HG03108 (cell line): ENCODE measurements at regions not wholly inside any gene's neighbourhood (a gene's known extent, or its start where the extent isn't known, plus 50 kb on each side); places are given as distances from the start of the nearest gene placed in this dataset.

Source experiments
- ATAC-seq: cut with Tn5 transposase; IDR thresholded peaks from one replicate; pipeline ENCODE4 v1.9.1; 2021; ENCODE audit warnings: moderate library complexity; ENCODE audit not compliant: unreplicated experiment

GRCh38 chr7:49244543-49244942 lies 320.2 kb downstream of the CDC14C start:
- ATAC-seq: no peak

- no peak for ATAC-seq
These were observed 320.7 kb downstream of the CDC14C start for GRCh38 chr7:49245062-49245461.

- ATAC-seq: no peak
These were observed 323.4 kb downstream of the CDC14C start for GRCh38 chr7:49247759-49248158.

GRCh38 chr7:49255054-49255453 lies 330.7 kb downstream of the CDC14C start:
- ATAC-seq: no peak

- no peak for ATAC-seq
These were observed 336.2 kb downstream of the CDC14C start for GRCh38 chr7:49260538-49260937.

GRCh38 chr7:49261928-49262327 lies 337.6 kb downstream of the CDC14C start:
- no peak for ATAC-seq

- ATAC-seq: no peak
These were observed 340.2 kb downstream of the CDC14C start for GRCh38 chr7:49264530-49264929.

GRCh38 chr7:49273897-49274296 lies 349.6 kb downstream of the CDC14C start:
- no peak for ATAC-seq

GRCh38 chr7:49279891-49280290 lies 355.5 kb downstream of the CDC14C start:
- no peak for ATAC-seq

- ATAC-seq: no peak
These were observed 363.3 kb downstream of the CDC14C start for GRCh38 chr7:49287653-49288052.

- no peak for ATAC-seq
These were observed 370.3 kb downstream of the CDC14C start for GRCh38 chr7:49294611-49295010.

GRCh38 chr7:49295146-49295545 lies 370.8 kb downstream of the CDC14C start:
- ATAC-seq: no peak

- no peak for ATAC-seq
These were observed 373.6 kb downstream of the CDC14C start for GRCh38 chr7:49297958-49298357.

GRCh38 chr7:49308787-49309186 lies 384.4 kb downstream of the CDC14C start:
- no peak for ATAC-seq

GRCh38 chr7:49320083-49320482 lies 395.7 kb downstream of the CDC14C start:
- no peak for ATAC-seq

- ATAC-seq: no peak
These were observed 397.5 kb downstream of the CDC14C start for GRCh38 chr7:49321843-49322242.

GRCh38 chr7:49322476-49322875 lies 398.1 kb downstream of the CDC14C start:
- ATAC-seq: no peak

GRCh38 chr7:49324040-49324439 lies 399.7 kb downstream of the CDC14C start:
- no peak for ATAC-seq

GRCh38 chr7:49324707-49325106 lies 400.4 kb downstream of the CDC14C start:
- no peak for ATAC-seq

- no peak for ATAC-seq
These were observed 401.2 kb downstream of the CDC14C start for GRCh38 chr7:49325571-49325970.

- ATAC-seq: no peak
These were observed 402.8 kb downstream of the CDC14C start for GRCh38 chr7:49327155-49327554.

- no peak for ATAC-seq
These were observed 409.0 kb downstream of the CDC14C start for GRCh38 chr7:49333180-49333881.

GRCh38 chr7:49341849-49342248 lies 417.5 kb downstream of the CDC14C start:
- ATAC-seq: no peak
